GM19099 (cell line): ENCODE measurements at regions not wholly inside any gene's neighbourhood (a gene's known extent, or its start where the extent isn't known, plus 50 kb on each side); places are given as distances from the start of the nearest gene placed in this dataset.

Source experiments
- POLR2A ChIP-seq: IDR thresholded peaks from 3 replicates; pipeline ENCODE4 v1.6.1; 2011; ENCODE audit warnings: low read depth; ENCODE audit not compliant: insufficient read length; ENCODE audit errors: extremely low read depth

- TF ChIP-seq POLR2A: no peak
Measured at GRCh38 chr1:221923929-221924598, 182.2 kb upstream of the DUSP10 start.

DNA sequence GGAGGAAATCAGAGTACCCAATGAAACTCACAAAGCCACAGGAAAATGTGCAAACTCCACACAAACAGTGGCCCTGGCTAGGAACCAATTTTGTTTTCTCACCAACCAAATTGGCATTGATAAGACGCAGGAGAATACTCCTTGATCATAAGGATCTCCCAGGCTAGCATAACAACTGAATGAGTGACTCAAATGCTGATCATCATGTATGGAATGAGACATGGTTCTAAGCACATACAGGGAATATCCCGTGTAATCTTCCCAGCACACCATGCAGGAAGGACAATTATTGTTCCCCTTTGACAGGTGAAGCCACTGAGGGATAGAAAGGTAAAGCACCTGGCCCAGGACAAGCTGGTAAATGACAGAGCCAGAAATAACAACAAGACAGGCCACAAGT is 180.0 kb upstream of the DUSP10 start:
- TF ChIP-seq POLR2A: no peak

- no peak for TF ChIP-seq POLR2A
Measured at GRCh38 chr1:221919743-221920142, 177.9 kb upstream of the DUSP10 start.

DNA sequence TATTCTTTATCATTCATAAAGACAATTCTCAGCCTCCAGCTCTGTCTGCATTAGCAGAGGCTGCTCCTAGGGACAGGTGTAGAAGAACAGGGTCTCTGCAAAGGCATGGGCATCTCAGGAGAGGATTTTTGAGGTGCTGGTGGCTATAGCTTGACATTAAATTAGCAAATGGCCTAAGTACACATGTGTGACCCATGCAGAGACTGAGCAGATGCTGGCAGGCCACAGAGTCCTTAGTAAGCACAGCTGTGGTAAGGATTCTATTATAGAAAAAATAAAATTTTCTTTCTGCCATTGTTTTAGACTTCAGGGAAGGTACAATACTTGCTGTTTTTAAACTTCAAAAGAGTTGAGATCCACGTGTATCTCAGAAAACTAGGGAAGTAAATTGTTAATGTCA is 177.5 kb upstream of the DUSP10 start:
- TF ChIP-seq POLR2A: no peak

DNA sequence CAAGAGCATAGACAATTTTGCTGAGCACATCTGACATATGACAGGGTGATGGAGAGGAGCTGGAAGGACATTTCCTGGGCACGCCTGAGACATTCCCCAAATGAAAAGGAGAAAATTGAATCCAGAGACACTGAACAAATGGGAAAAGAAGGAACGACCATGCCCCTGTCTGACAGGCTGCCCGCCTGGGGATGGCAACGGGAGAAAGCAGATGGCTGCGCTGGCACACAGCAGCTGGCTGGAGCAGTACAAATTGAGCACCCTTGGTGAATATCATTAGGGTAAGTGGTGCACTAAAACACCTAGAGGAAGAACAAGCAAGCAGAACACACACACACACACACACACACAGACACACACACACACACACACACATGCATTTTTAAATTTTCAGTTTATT is 174.3 kb upstream of the DUSP10 start:
- no peak for TF ChIP-seq POLR2A

- no peak for TF ChIP-seq POLR2A
Measured at GRCh38 chr1:221915764-221916163, 173.9 kb upstream of the DUSP10 start.

- no peak for TF ChIP-seq POLR2A
Measured at GRCh38 chr1:221913351-221913892, 171.5 kb upstream of the DUSP10 start.

GRCh38 chr1:221912230-221912629 is 170.3 kb upstream of the DUSP10 start:
- no peak for TF ChIP-seq POLR2A

DNA sequence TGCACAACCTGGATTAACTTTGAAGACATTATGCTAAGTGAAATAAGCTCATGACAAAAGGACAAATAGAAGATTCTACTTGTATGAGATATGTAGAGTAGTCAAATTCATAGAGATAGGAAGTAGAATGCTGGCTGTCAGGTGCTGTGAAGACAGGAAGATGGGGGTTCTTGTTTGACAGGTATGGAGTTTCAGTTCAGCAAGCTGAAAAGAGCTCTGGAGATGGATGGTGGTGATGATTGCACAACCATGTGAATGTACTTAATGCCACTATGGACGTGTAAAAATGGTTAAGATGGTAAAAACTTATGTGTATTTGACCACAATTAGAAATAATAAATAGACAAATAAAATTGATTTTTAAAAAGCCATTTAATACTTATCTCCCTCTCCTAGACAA is 169.8 kb upstream of the DUSP10 start:
- no peak for TF ChIP-seq POLR2A

DNA sequence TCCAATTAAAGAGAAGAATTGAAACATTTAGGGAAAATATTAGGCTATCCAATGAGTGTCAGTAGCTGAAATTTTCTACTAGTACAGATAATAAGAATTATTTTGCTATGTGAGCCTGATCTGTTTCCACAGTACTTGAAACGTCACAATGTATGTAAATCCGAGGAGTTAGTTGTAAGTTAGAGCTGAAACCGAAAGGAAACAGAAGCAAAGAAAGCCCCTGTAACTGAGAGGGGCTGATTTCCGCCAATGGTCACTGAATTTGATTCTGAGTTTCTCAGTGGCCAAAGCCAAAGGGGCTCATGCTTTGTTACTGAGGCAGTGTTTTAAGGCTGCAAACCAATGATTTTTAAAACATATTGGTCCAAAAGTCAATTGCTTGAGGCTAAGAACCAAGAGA is 168.3 kb upstream of the DUSP10 start:
- no peak for TF ChIP-seq POLR2A

DNA sequence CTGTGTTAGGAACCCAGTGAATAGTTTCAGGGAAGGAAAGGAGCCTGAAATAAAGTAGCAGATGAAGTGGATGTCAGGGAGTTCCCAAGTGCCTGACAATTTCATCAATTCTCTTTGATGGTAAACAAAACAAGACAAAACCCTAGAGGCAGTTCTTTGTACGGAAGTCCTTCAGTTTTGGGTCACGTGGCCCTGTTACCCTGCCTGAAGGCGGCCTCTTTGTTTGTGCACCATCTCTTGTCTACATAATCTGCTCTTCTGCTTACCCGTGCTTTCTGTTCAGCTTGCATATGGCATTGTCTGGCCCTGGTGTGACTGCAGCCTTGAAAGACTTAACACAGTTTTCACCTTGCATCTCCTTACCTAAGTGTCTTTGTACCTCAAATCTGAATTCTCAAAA is 166.7 kb upstream of the DUSP10 start:
- TF ChIP-seq POLR2A: no peak

DNA sequence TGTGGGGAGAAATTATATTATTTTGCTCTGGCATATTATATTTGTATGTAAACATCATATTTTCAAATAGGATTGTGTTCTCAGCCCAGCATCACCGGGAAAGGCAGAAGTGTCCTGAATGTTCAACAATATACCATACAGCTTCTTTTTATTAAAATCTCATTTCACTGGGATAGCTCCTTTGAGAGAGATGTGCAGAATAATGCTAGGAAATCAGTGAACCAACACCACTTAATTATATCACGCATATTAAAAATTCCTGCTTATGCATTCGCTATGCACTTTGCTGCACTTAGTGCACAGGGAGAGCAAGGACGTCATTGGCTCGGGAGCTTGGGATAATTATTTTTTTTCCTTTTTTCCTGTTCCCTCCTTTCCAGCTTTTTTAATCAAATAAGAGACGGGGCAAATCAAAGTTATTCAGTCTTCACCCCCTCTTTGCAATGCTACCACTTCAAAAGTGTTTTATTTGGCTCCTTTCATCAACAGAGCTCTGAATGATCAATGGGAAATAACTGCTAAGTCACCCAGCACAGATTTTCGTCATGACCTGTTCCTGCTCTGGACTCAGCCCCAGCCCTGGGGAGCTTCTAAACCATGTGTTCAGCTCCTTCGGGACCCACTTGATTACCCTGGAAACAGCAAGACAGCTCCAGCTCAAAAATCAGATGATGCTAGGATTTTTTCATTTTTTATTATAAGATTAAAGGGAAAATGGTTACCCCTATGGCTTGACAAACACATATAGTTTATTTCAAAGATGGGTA is 165.5 kb upstream of the DUSP10 start:
- TF ChIP-seq POLR2A: no peak

- no peak for TF ChIP-seq POLR2A
Measured at GRCh38 chr1:221905802-221906201, 163.9 kb upstream of the DUSP10 start.

DNA sequence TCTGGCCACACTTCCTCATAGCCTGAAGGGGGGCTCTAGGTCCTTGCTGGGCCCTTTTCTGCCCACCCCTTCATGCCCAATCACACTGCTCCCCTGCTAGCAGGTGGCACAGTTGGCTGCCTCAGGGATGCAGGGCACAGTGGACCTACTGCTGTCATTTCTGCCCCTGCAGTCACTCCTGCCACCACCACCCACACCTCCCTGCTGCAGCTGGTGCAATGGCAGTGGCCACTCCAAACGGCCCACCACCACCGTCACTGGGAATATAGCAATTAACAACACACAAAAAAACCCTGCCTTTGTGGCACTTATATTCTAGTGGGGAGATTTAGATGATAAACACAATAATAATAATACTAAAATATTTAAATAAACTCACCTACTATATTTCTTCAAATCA is 162.4 kb upstream of the DUSP10 start:
- no peak for TF ChIP-seq POLR2A

DNA sequence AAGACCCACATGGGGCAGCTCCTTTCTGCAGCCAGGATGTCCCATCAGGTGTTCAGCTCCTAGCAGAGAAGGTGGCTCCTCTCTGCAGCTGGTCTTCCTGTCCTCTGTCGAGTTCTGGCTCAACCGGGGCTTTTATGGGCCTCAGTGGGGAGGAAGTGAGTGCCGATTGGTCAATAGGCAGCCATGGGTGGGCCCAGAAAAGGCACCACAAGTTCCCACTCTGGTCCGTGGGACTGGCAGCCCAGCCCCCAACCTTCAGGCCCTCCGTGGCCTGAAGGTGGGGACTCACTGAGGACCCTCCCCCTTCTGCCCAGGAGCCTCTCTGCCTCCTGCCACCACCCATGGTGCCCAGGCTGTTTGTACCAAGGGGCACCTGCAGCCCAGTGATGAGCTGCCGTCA is 161.7 kb upstream of the DUSP10 start:
- TF ChIP-seq POLR2A: no peak

- no peak for TF ChIP-seq POLR2A
Measured at GRCh38 chr1:221902961-221903360, 161.1 kb upstream of the DUSP10 start.
